Naive thymus-derived CD4-positive, alpha-beta T cell (primary cell): ENCODE measurements at regions not wholly inside any gene's neighbourhood (a gene's known extent, or its start where the extent isn't known, plus 50 kb on each side); places are given as distances from the start of the nearest gene placed in this dataset.

Source experiments
- ATAC-seq: fragments of 150-1000 bp; cut with Tn5 transposase; 2 replicates; pipeline ENCODE4 v1.10.0; 2021; ENCODE audit warnings: mild to moderate bottlenecking, moderate library complexity
- CTCF ChIA-PET: fragments of 350-600 bp; sonication (Branson Sonifier 250); formaldehyde crosslinking; loops from one replicate; lab custom pipeline; 2021; ENCODE audit warnings: antibody characterized with exemption; lab: Charles Lee
- POLR2A ChIA-PET: fragments of 350-600 bp; sonication (Branson Sonifier 250); formaldehyde crosslinking; loops from one replicate; lab custom pipeline; 2021; ENCODE audit warnings: antibody characterized with exemption, inconsistent platforms; lab: Charles Lee
- DNase-seq, 9 donors: peaks; one replicate each; pipeline versions ENCODE4 v3.0.0 to v3.0.0-alpha.2; 2020 to 2022; ENCODE audit warnings: mixed read lengths in 1 of 9
- H3K27ac ChIP-seq: one replicate; pipeline ENCODE4 v1.7.0; 2013; ENCODE audit warnings: mild to moderate bottlenecking, low read depth, low read length, moderate library complexity
- H3K27me3 ChIP-seq, 2 donors: one replicate each; pipeline ENCODE4 v1.7.0; 2013; ENCODE audit warnings: low read length in 2 of 2, mild to moderate bottlenecking in 2 of 2, moderate library complexity in 2 of 2; ENCODE audit not compliant: control insufficient read depth in 2 of 2, insufficient read depth in 2 of 2
- H3K36me3 ChIP-seq, 3 experiments: 1 replicate in 2 of 3; 2 replicates in 1 of 3; pipeline ENCODE4 v1.7.0; 2013; ENCODE audit warnings: low read length in 3 of 3, mild to moderate bottlenecking in 3 of 3, moderate library complexity in 1 of 3; ENCODE audit not compliant: insufficient read depth in 3 of 3, control insufficient read depth in 2 of 3
- H3K4me1 ChIP-seq, 2 donors: one replicate each; pipeline ENCODE4 v1.7.0; 2013; ENCODE audit warnings: low read length in 2 of 2, mild to moderate bottlenecking in 2 of 2, moderate library complexity in 1 of 2; ENCODE audit not compliant: control insufficient read depth in 2 of 2, insufficient read depth in 2 of 2
- H3K4me3 ChIP-seq: 2 replicates; pipeline ENCODE4 v1.7.0; 2013; ENCODE audit warnings: mild to moderate bottlenecking, low read length
- H3K9me3 ChIP-seq, 3 experiments: 1 replicate in 2 of 3; 2 replicates in 1 of 3; pipeline ENCODE4 v1.7.0; 2013; ENCODE audit warnings: low read length in 3 of 3; ENCODE audit not compliant: control insufficient read depth in 2 of 3
- H3K27ac Mint-ChIP-seq, 9 donors: one replicate each; pipeline ENCODE4 v1.8.0; 2020 to 2022; ENCODE audit warnings: mixed read lengths in 9 of 9, mild to moderate bottlenecking in 8 of 9, moderate library complexity in 5 of 9, inconsistent platforms in 2 of 9
- H3K27me3 Mint-ChIP-seq, 5 donors: one replicate each; pipeline ENCODE4 v1.8.0; 2021 to 2022; ENCODE audit warnings: mixed read lengths in 5 of 5, mild to moderate bottlenecking in 1 of 5
- H3K36me3 Mint-ChIP-seq, 5 donors: one replicate each; pipeline ENCODE4 v1.8.0; 2020 to 2022; ENCODE audit warnings: mixed read lengths in 5 of 5, mild to moderate bottlenecking in 3 of 5, inconsistent platforms in 1 of 5
- H3K4me1 Mint-ChIP-seq, 7 donors: one replicate each; pipeline ENCODE4 v1.8.0; 2020 to 2022; ENCODE audit warnings: mixed read lengths in 7 of 7, mild to moderate bottlenecking in 3 of 7, inconsistent platforms in 1 of 7
- H3K4me3 Mint-ChIP-seq, 10 donors: one replicate each; pipeline ENCODE4 v1.8.0; 2020 to 2022; ENCODE audit warnings: mild to moderate bottlenecking in 10 of 10, mixed read lengths in 10 of 10, moderate library complexity in 6 of 10, inconsistent platforms in 2 of 10
- H3K9me3 Mint-ChIP-seq, 11 donors: one replicate each; pipeline ENCODE4 v1.8.0; 2020 to 2022; ENCODE audit warnings: mixed read lengths in 11 of 11, mild to moderate bottlenecking in 4 of 11, inconsistent platforms in 1 of 11, moderate library complexity in 1 of 11
- intact Hi-C, 2 donors: fragments of 100-400 bp; cut with micrococcal nuclease; formaldehyde crosslinking; loops; one replicate each; pipeline ENCODE4 v1.15.1; 2023

GRCh38 chr16:82360024-82360783 lies 190.2 kb upstream of the MPHOSPH6 start:
- H3K27ac ChIP-seq = no peak overlapping the region
- H3K4me3 ChIP-seq = no peak overlapping the region
- no peaks in the 10 kb centered on the region for H3K4me1 Mint-ChIP-seq
- H3K4me1 ChIP-seq = no peaks in the 10 kb centered on the region
- ATAC-seq (no peak), DNase-seq (no peak)
- POLR2A ChIA-PET = no interaction called here
- H3K9me3 ChIP-seq = no peaks in the 10 kb centered on the region
- CTCF ChIA-PET = no interaction called here
- peaks cover 0 to 30% (median 11%) of the 10 kb centered on the region in 5 donors for H3K27me3 Mint-ChIP-seq
- peaks cover 0 to 10% (median 0%) of the 10 kb centered on the region in 11 donors for H3K9me3 Mint-ChIP-seq
- peaks cover 0 to 4% (median 0%) of the 10 kb centered on the region in 5 donors for H3K36me3 Mint-ChIP-seq
- H3K27ac Mint-ChIP-seq = no peak overlapping the region
- intact Hi-C loops = no loop called here
- no peaks in the 10 kb centered on the region for H3K27me3 ChIP-seq
- no peaks in the 10 kb centered on the region for H3K36me3 ChIP-seq
- no peak overlapping the region for H3K4me3 Mint-ChIP-seq

- Histone ChIP-seq H3K9me3 (no peaks in the 10 kb centered on the region), H3K4me1 (no peaks in the 10 kb centered on the region), H3K36me3 (no peaks in the 10 kb centered on the region), H3K27ac (no peak overlapping the region), H3K27me3 (no peaks in the 10 kb centered on the region), H3K4me3 (no peak overlapping the region)
- POLR2A ChIA-PET = no interaction called here
- peaks cover 0 to 30% (median 11%) of the 10 kb centered on the region in 5 donors for H3K27me3 Mint-ChIP-seq
- no peak overlapping the region for H3K27ac Mint-ChIP-seq
- no peak overlapping the region for H3K4me3 Mint-ChIP-seq
- DNase-seq (no peak), ATAC-seq (no peak)
- CTCF ChIA-PET = no interaction called here
- intact Hi-C loops = no loop called here
- H3K9me3 Mint-ChIP-seq = peaks cover 0 to 10% (median 2%) of the 10 kb centered on the region in 11 donors
- no peaks in the 10 kb centered on the region for H3K4me1 Mint-ChIP-seq
- peaks cover 0 to 4% (median 0%) of the 10 kb centered on the region in 5 donors for H3K36me3 Mint-ChIP-seq
Measured at GRCh38 chr16:82358606-82359221, 188.7 kb upstream of the MPHOSPH6 start.

- no peak for DNase-seq
Measured at GRCh38 chr16:82358161-82358560, 188.1 kb upstream of the MPHOSPH6 start.

GRCh38 chr16:82357237-82357636 lies 187.2 kb upstream of the MPHOSPH6 start:
- no peak overlapping the region for H3K4me3 Mint-ChIP-seq
- H3K36me3 Mint-ChIP-seq = peaks cover 0 to 4% (median 0%) of the 10 kb centered on the region in 5 donors
- H3K9me3 Mint-ChIP-seq = peaks cover 0 to 9% (median 2%) of the 10 kb centered on the region in 11 donors
- Histone ChIP-seq H3K27ac (no peak overlapping the region), H3K27me3 (no peaks in the 10 kb centered on the region), H3K4me1 (no peaks in the 10 kb centered on the region), H3K9me3 (no peaks in the 10 kb centered on the region), H3K36me3 (no peaks in the 10 kb centered on the region), H3K4me3 (no peak overlapping the region)
- no peak overlapping the region for H3K27ac Mint-ChIP-seq
- intact Hi-C loops = no loop called here
- no peak for DNase-seq
- ChIA-PET CTCF (no interaction called here), POLR2A (no interaction called here)
- peaks cover 0 to 27% (median 6%) of the 10 kb centered on the region in 5 donors for H3K27me3 Mint-ChIP-seq
- H3K4me1 Mint-ChIP-seq = no peaks in the 10 kb centered on the region
- ATAC-seq = no peak

More at GRCh38 chr16:82358161-82358560, 188.1 kb upstream of the MPHOSPH6 start:
- Histone ChIP-seq H3K4me1 (no peaks in the 10 kb centered on the region), H3K27me3 (no peaks in the 10 kb centered on the region), H3K4me3 (no peak overlapping the region), H3K9me3 (no peaks in the 10 kb centered on the region), H3K36me3 (no peaks in the 10 kb centered on the region), H3K27ac (no peak overlapping the region)
- ATAC-seq = no peak
- no peaks in the 10 kb centered on the region for H3K4me1 Mint-ChIP-seq
- intact Hi-C loops = no loop called here
- peaks cover 0 to 4% (median 0%) of the 10 kb centered on the region in 5 donors for H3K36me3 Mint-ChIP-seq
- CTCF ChIA-PET = no interaction called here
- H3K9me3 Mint-ChIP-seq = peaks cover 0 to 10% (median 2%) of the 10 kb centered on the region in 11 donors
- H3K27me3 Mint-ChIP-seq = peaks cover 0 to 30% (median 6%) of the 10 kb centered on the region in 5 donors
- POLR2A ChIA-PET = no interaction called here
- no peak overlapping the region for H3K4me3 Mint-ChIP-seq
- no peak overlapping the region for H3K27ac Mint-ChIP-seq

- peaks cover 0 to 7% (median 0%) of the 10 kb centered on the region in 5 donors for H3K27me3 Mint-ChIP-seq
- no peak overlapping the region for H3K27ac ChIP-seq
- ChIA-PET POLR2A (no interaction called here), CTCF (no interaction called here)
- no peaks in the 10 kb centered on the region for H3K4me1 Mint-ChIP-seq
- no peaks in the 10 kb centered on the region for H3K27me3 ChIP-seq
- H3K9me3 Mint-ChIP-seq = peaks cover 0 to 4% (median 0%) of the 10 kb centered on the region in 11 donors
- no peak overlapping the region for H3K4me3 ChIP-seq
- H3K36me3 Mint-ChIP-seq = no peaks in the 10 kb centered on the region
- no peak for DNase-seq
- no peak overlapping the region for H3K4me3 Mint-ChIP-seq
- H3K9me3 ChIP-seq = no peaks in the 10 kb centered on the region
- no peak for ATAC-seq
- no peak overlapping the region for H3K27ac Mint-ChIP-seq
- no peaks in the 10 kb centered on the region for H3K4me1 ChIP-seq
- intact Hi-C loops = no loop called here
- no peaks in the 10 kb centered on the region for H3K36me3 ChIP-seq
Measured at GRCh38 chr16:82350560-82350959, 180.5 kb upstream of the MPHOSPH6 start.

- Histone ChIP-seq H3K27ac (no peak overlapping the region), H3K27me3 (no peaks in the 10 kb centered on the region), H3K9me3 (no peaks in the 10 kb centered on the region), H3K4me3 (no peak overlapping the region), H3K4me1 (no peaks in the 10 kb centered on the region), H3K36me3 (no peaks in the 10 kb centered on the region)
- no peak overlapping the region for H3K4me3 Mint-ChIP-seq
- peaks cover 0 to 4% (median 0%) of the 10 kb centered on the region in 11 donors for H3K9me3 Mint-ChIP-seq
- intact Hi-C loops = no loop called here
- DNase-seq (no peak), ATAC-seq (no peak)
- peaks cover 0 to 22% (median 17%) of the 10 kb centered on the region in 5 donors for H3K27me3 Mint-ChIP-seq
- no peak overlapping the region for H3K27ac Mint-ChIP-seq
- ChIA-PET CTCF (no interaction called here), POLR2A (no interaction called here)
- H3K36me3 Mint-ChIP-seq = no peaks in the 10 kb centered on the region
- no peaks in the 10 kb centered on the region for H3K4me1 Mint-ChIP-seq
Measured at GRCh38 chr16:82345318-82345717, 175.3 kb upstream of the MPHOSPH6 start.
